A549 (cell line): ENCODE measurements at regions not wholly inside any gene's neighbourhood (a gene's known extent, or its start where the extent isn't known, plus 50 kb on each side); places are given as distances from the start of the nearest gene placed in this dataset.

Experiments used
- ATAC-seq, 2 experiments: fragments of 200-7000 bp in 1 of 2; fragments of >200 bp in 1 of 2; cut with Nextera tagmentation in 1 of 2; cut with Tn5 transposase in 1 of 2; 3 replicates each; pipeline versions ENCODE4 v1.8.0 to v1.9.1; 2018 to 2020; ENCODE audit warnings: mild to moderate bottlenecking in 1 of 2, moderate library complexity in 1 of 2
- CTCF ChIA-PET: fragments of 300-600 bp; sonication (Branson Sonifier 250); formaldehyde crosslinking; extraction: SDS; loops from one replicate; lab custom pipeline; 2021; ENCODE audit warnings: antibody characterized with exemption, inconsistent platforms; lab: Yijun Ruan, JAX
- POLR2A ChIA-PET: fragments of 350-600 bp; formaldehyde crosslinking; extraction: SDS; loops from one replicate; lab custom pipeline; 2021; ENCODE audit warnings: antibody characterized with exemption, inconsistent platforms; lab: Yijun Ruan, JAX
- DNase-seq, 2 experiments: peaks; one replicate each; pipeline versions ENCODE4 v3.0.0 to v3.0.0-alpha.2; 2011 to 2016; ENCODE audit warnings: low read depth in 1 of 2, low spot score in 1 of 2
- FAIRE-seq: peaks from 2 replicates; lab custom pipeline; 2011; peaks lifted over from hg19 to GRCh38; lab: Jason Lieb, UNC
- H3K27ac ChIP-seq, 2 experiments: fragments of >200 bp; sonication (Bioruptor Twin); formaldehyde crosslinking; 3 replicates each; pipeline ENCODE4 v1.5.1; 2016 to 2017
- H3K4me1 ChIP-seq: fragments of >200 bp; sonication (Bioruptor Twin); formaldehyde crosslinking; 3 replicates; pipeline ENCODE4 v1.6.1; 2016
- H3K4me2 ChIP-seq: fragments of >200 bp; sonication (Bioruptor Twin); formaldehyde crosslinking; 3 replicates; pipeline ENCODE4 v1.6.1; 2016
- H3K4me3 ChIP-seq: fragments of >200 bp; sonication (Bioruptor Twin); formaldehyde crosslinking; 3 replicates; pipeline ENCODE4 v1.5.1; 2016
- H3K9me3 ChIP-seq: fragments of >200 bp; sonication (Bioruptor Twin); formaldehyde crosslinking; 3 replicates; pipeline ENCODE4 v1.6.1; 2016
- BHLHE40 ChIP-seq: IDR thresholded peaks from 2 replicates; pipeline ENCODE4 v1.6.1; 2012; ENCODE audit warnings: low read depth, low read length, inconsistent platforms
- CHD4 ChIP-seq: fragments of 200-600 bp; sonication (generic); IDR thresholded peaks from 2 replicates; pipeline ENCODE4 v1.6.1; 2016; ENCODE audit warnings: antibody characterized with exemption, mild to moderate bottlenecking, borderline replicate concordance
- EHF ChIP-seq: fragments of 250-450 bp; sonication (Bioruptor Pico); IDR thresholded peaks from 2 replicates; pipeline ENCODE4 v1.5.0; 2020; ENCODE audit warnings: mild to moderate bottlenecking
- EHMT2 ChIP-seq: fragments of 200-600 bp; sonication (generic); IDR thresholded peaks from 2 replicates; pipeline ENCODE4 v1.6.1; 2016; ENCODE audit warnings: antibody characterized with exemption, low read depth, mild to moderate bottlenecking, moderate library complexity
- ESRRA ChIP-seq: fragments of 150-350 bp; IDR thresholded peaks from 2 replicates; pipeline ENCODE4 v1.6.1; 2014; ENCODE audit warnings: mild to moderate bottlenecking, low read length, borderline replicate concordance
- FOSL2 ChIP-seq, 2 experiments: fragments of 450-650 bp in 1 of 2; fragments of >200 bp in 1 of 2; sonication (Bioruptor Twin) in 1 of 2; formaldehyde crosslinking; IDR thresholded peaks; 2 replicates each; pipeline versions ENCODE4 v1.5.0 to v1.6.1; 2016 to 2020; ENCODE audit warnings: mild to moderate bottlenecking in 1 of 2, moderate library complexity in 1 of 2
- FOXS1 ChIP-seq: fragments of 250-450 bp; sonication (Bioruptor Pico); IDR thresholded peaks from 2 replicates; pipeline ENCODE4 v1.5.0; 2020; ENCODE audit warnings: mild to moderate bottlenecking, moderate library complexity
- HOXB13 ChIP-seq: fragments of 250-450 bp; sonication (Bioruptor Pico); IDR thresholded peaks from 2 replicates; pipeline ENCODE4 v1.5.0; 2020; ENCODE audit warnings: low read depth, mild to moderate bottlenecking, moderate library complexity
- JUNB ChIP-seq: fragments of >200 bp; sonication (Bioruptor Twin); formaldehyde crosslinking; IDR thresholded peaks from 2 replicates; pipeline ENCODE4 v1.6.1; 2016
- KDM1A ChIP-seq: fragments of 200-600 bp; sonication (generic); IDR thresholded peaks from 2 replicates; pipeline ENCODE4 v1.6.1; 2016; ENCODE audit warnings: low read depth, mild to moderate bottlenecking
- KDM5A ChIP-seq: fragments of 200-600 bp; sonication (generic); IDR thresholded peaks from 2 replicates; pipeline ENCODE4 v1.6.1; 2016; ENCODE audit warnings: antibody characterized with exemption, mild to moderate bottlenecking
- MAZ ChIP-seq: fragments of 150-350 bp; IDR thresholded peaks from 2 replicates; pipeline ENCODE4 v1.6.1; 2014; ENCODE audit warnings: antibody characterized with exemption, low read depth, low read length, borderline replicate concordance
- MYC ChIP-seq: IDR thresholded peaks from 2 replicates; pipeline ENCODE4 v1.6.1; 2012; ENCODE audit warnings: mild to moderate bottlenecking, inconsistent platforms, low read length, improper control_type of control experiment, borderline replicate concordance
- POLR2A ChIP-seq: IDR thresholded peaks from 2 replicates; pipeline ENCODE4 v1.6.1; 2012; ENCODE audit warnings: mild to moderate bottlenecking, low read length
- RAD21 ChIP-seq, 2 experiments: fragments of >200 bp in 1 of 2; sonication (Bioruptor Twin) in 1 of 2; formaldehyde crosslinking in 1 of 2; IDR thresholded peaks in 1 of 2; conservative IDR thresholded peaks in 1 of 2; 2 replicates in 1 of 2; 3 replicates in 1 of 2; pipeline ENCODE4 v1.6.1; 2012 to 2018; ENCODE audit warnings: inconsistent platforms in 1 of 2
- SREBF2 ChIP-seq: fragments of 450-650 bp; IDR thresholded peaks from 2 replicates; pipeline ENCODE4 v1.6.1; 2014; ENCODE audit warnings: mild to moderate bottlenecking, moderate library complexity
- TFCP2L1 ChIP-seq: fragments of 250-450 bp; sonication (Bioruptor Pico); IDR thresholded peaks from 2 replicates; pipeline ENCODE4 v1.5.0; 2021; ENCODE audit warnings: mild to moderate bottlenecking
- TP53 ChIP-seq: fragments of 250-450 bp; sonication (Bioruptor Pico); IDR thresholded peaks from 2 replicates; pipeline ENCODE4 v1.5.0; 2021; ENCODE audit warnings: mild to moderate bottlenecking, moderate library complexity
- ZFP36 ChIP-seq: fragments of 450-650 bp; IDR thresholded peaks from 2 replicates; pipeline ENCODE4 v1.6.1; 2014; ENCODE audit warnings: borderline replicate concordance; ENCODE audit not compliant: partially characterized antibody
- ZSCAN20 ChIP-seq: fragments of 250-450 bp; sonication (Bioruptor Pico); IDR thresholded peaks from 2 replicates; pipeline ENCODE4 v1.8.0; 2022; ENCODE audit warnings: mild to moderate bottlenecking, moderate library complexity
- WGBS: methylation state at CpG from one replicate; pipeline ENCODE4 v1.1.6; 2017; ENCODE audit errors: missing lambda C conversion rate; 5-methylcytosine and 5-hydroxymethylcytosine counted together
- TF ChIP-seq, protein P1 (sequence below): fragments of 250-450 bp; sonication (Bioruptor Pico); IDR thresholded peaks from 2 replicates; pipeline ENCODE4 v1.5.0; 2021; ENCODE audit warnings: mild to moderate bottlenecking, moderate library complexity, borderline replicate concordance
- TF ChIP-seq, protein P2 (sequence below): IDR thresholded peaks from 2 replicates; pipeline ENCODE4 v1.6.1; 2012
- TF ChIP-seq, protein P3 (sequence below): fragments of 150-350 bp; IDR thresholded peaks from 2 replicates; pipeline ENCODE4 v1.6.1; 2014; ENCODE audit warnings: low read depth, mild to moderate bottlenecking, low read length
- TF ChIP-seq, protein P4 (sequence below): IDR thresholded peaks from 2 replicates; pipeline ENCODE4 v1.6.1; 2012

DNA sequence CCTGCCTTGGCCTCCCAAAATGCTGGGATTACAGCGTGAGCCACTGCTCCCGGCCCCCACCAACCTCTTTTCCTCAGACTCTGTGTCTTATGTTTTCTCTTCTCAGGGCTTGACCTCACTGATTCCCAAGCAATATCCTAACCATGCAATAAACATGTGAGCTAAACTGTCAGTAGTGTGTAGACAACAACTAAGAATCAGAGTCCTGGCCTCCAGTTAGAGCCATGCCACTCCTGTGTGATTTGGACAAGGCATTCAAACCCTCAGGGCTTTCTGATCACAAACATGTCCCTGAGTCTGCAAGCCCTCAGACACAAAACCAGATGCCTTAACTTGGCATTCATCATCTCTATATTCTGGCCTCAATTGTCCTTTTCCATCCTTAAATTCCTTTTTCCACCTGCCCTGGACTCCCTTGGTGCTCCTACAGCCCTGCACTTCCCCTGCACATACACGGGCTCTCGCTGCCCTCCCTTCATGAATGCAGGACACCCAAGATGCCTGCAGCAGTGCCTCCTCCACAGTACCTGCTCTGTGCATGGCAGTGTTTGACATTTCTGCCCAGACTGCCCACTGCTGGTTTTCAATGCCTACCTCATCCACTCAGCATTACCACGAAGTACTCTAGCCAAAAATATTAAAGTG lies 142.8 kb downstream of the CYP26A1 start (continued):
- TF ChIP-seq, protein P1, sequence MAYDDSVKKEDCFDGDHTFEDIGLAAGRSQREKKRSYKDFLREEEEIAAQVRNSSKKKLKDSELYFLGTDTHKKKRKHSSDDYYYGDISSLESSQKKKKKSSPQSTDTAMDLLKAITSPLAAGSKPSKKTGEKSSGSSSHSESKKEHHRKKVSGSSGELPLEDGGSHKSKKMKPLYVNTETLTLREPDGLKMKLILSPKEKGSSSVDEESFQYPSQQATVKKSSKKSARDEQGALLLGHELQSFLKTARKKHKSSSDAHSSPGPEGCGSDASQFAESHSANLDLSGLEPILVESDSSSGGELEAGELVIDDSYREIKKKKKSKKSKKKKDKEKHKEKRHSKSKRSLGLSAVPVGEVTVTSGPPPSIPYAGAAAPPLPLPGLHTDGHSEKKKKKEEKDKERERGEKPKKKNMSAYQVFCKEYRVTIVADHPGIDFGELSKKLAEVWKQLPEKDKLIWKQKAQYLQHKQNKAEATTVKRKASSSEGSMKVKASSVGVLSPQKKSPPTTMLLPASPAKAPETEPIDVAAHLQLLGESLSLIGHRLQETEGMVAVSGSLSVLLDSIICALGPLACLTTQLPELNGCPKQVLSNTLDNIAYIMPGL (CRISPR knock-in tag), result no peak
- TF ChIP-seq RAD21 (conservative IDR thresholded peaks at IDR 0.05 in 1 of 2, IDR thresholded peaks at IDR 0.05 in 1 of 2) (no peak), TFCP2L1 (CRISPR knock-in tag) (no peak), HOXB13 (CRISPR knock-in tag) (no peak), TP53 (CRISPR knock-in tag) (no peak), FOSL2 (IDR thresholded peaks at IDR 0.05) (no peak), FOSL2 (CRISPR knock-in tag; IDR thresholded peaks at IDR 0.05) (no peak)

DNA sequence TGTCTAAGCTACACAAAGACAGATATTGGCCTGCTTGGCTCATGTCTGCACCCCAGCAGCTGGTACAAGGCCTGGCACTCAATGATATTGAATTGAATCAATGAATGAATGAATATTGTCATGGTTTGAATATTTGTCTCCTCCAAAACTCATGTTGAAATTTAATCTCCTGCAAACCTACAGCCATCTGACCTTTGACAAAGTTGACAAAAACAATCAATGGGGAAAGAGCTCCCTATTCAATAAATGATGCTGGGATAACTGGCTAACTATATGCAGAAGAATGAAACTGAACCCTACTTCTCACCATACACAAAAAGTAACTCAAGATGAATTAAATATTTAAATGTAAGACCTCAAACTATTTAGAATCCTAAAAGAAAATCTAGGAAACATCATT lies 144.7 kb downstream of the CYP26A1 start:
- FAIRE-seq, result no peak
- no peak for ATAC-seq
- TF ChIP-seq CHD4 (no peak), FOXS1 (CRISPR knock-in tag) (no peak), EHMT2 (no peak), ESRRA (no peak), KDM5A (no peak), ZFP36 (no peak), HOXB13 (CRISPR knock-in tag) (no peak), MAZ (no peak), EHF (CRISPR knock-in tag) (no peak), BHLHE40 (no peak), RAD21 (conservative IDR thresholded peaks at IDR 0.05 in 1 of 2, IDR thresholded peaks at IDR 0.05 in 1 of 2) (no peak), JUNB (no peak), ZSCAN20 (CRISPR knock-in tag) (no peak), POLR2A (no peak)
- TF ChIP-seq, protein P2, sequence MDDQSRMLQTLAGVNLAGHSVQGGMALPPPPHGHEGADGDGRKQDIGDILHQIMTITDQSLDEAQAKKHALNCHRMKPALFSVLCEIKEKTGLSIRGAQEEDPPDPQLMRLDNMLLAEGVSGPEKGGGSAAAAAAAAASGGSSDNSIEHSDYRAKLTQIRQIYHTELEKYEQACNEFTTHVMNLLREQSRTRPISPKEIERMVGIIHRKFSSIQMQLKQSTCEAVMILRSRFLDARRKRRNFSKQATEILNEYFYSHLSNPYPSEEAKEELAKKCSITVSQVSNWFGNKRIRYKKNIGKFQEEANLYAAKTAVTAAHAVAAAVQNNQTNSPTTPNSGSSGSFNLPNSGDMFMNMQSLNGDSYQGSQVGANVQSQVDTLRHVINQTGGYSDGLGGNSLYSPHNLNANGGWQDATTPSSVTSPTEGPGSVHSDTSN, result no peak
- TF ChIP-seq, protein P3, sequence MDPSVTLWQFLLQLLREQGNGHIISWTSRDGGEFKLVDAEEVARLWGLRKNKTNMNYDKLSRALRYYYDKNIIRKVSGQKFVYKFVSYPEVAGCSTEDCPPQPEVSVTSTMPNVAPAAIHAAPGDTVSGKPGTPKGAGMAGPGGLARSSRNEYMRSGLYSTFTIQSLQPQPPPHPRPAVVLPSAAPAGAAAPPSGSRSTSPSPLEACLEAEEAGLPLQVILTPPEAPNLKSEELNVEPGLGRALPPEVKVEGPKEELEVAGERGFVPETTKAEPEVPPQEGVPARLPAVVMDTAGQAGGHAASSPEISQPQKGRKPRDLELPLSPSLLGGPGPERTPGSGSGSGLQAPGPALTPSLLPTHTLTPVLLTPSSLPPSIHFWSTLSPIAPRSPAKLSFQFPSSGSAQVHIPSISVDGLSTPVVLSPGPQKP, result no peak
- DNase-seq, result no peak
- H3K4me1 ChIP-seq, result no peaks in the 10 kb centered on the region
- no peak overlapping the region for H3K4me2 ChIP-seq
- no peak overlapping the region for H3K4me3 ChIP-seq
- no peaks in the 10 kb centered on the region for H3K9me3 ChIP-seq
- ChIA-PET CTCF (no interaction called here), POLR2A (no interaction called here)
- no peak overlapping the region for H3K27ac ChIP-seq

DNA sequence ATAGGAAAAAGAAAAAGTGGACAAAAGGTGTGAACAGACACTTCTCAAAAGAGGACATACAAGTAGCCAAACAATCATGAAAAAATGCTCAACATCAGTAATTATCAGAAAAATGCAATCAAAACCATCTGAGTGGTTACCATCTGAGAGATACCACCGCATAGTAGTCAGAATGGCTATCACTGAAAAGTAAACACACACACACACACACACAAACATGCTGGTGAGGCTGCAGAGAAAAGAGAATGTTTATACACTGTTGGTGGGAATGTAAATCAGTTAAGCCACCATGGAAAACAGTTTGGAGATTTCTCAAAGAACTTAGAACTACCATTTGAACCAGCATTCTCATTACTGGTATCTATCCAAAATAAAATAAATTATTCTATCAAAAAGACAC lies 145.7 kb downstream of the CYP26A1 start:
- TF ChIP-seq BHLHE40, result no peak
- no peak for TF ChIP-seq MYC
- TF ChIP-seq KDM1A, result no peak
- TF ChIP-seq SREBF2, result no peak
- TF ChIP-seq, protein P4, sequence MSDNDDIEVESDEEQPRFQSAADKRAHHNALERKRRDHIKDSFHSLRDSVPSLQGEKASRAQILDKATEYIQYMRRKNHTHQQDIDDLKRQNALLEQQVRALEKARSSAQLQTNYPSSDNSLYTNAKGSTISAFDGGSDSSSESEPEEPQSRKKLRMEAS, result no peak
- WGBS, result 66% methylated on average over 1 of the region's 1 CpG
- DNase-seq (no peak), ATAC-seq (no peak), FAIRE-seq (no peak)
- Histone ChIP-seq H3K27ac (no peak overlapping the region), H3K4me3 (no peak overlapping the region), H3K4me1 (no peaks in the 10 kb centered on the region), H3K9me3 (no peaks in the 10 kb centered on the region), H3K4me2 (no peak overlapping the region)
- ChIA-PET POLR2A (no interaction called here), CTCF (interaction anchor here (0.9 kb wide), 1 partner anchor 36 kb away, joined by 3 read pairs; no protein-coding TSS in a partner anchor)
